Coronary artery (tissue), 2 donors: ENCODE measurements at regions not wholly inside any gene's neighbourhood (a gene's known extent, or its start where the extent isn't known, plus 50 kb on each side); places are given as distances from the start of the nearest gene placed in this dataset.

Source experiments
- DNase-seq: peaks from one replicate; pipeline ENCODE4 v3.0.0-alpha.2; 2017; ENCODE audit warnings: low spot score
- H3K27ac ChIP-seq, 2 donors: fragments of 200-600 bp; sonication (generic); one replicate each; pipeline ENCODE4 v1.5.1; 2016 to 2019
- H3K4me3 ChIP-seq: fragments of 200-600 bp; sonication (generic); 2 replicates; pipeline ENCODE4 v1.5.1; 2016; ENCODE audit warnings: mild to moderate bottlenecking, moderate library complexity
- TF ChIP-seq, protein P1 (sequence below): fragments of 200-600 bp; sonication (generic); IDR thresholded peaks from one replicate; pipeline ENCODE4 v1.5.1; 2019; ENCODE audit warnings: antibody characterized with exemption

DNA sequence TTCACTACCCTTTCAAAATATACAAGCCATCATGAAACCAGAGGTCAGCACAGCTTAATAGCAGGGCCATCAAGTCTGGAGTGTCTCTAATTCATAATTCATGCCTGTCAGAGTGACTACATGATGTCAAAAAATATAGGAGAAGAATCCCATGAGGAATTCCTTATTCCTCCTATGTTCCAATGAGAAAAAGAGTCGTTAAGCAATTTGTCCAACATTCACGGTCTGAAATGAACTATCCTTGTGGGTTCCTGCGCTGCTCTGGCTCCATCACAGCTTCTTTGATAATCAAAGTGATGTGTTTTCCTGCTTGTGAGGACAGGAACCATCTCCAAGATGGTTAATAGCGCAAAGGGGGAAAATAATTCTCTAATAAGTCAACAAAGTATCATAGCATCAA lies 560.4 kb upstream of the KLHL29 start:
- TF ChIP-seq, protein P1, sequence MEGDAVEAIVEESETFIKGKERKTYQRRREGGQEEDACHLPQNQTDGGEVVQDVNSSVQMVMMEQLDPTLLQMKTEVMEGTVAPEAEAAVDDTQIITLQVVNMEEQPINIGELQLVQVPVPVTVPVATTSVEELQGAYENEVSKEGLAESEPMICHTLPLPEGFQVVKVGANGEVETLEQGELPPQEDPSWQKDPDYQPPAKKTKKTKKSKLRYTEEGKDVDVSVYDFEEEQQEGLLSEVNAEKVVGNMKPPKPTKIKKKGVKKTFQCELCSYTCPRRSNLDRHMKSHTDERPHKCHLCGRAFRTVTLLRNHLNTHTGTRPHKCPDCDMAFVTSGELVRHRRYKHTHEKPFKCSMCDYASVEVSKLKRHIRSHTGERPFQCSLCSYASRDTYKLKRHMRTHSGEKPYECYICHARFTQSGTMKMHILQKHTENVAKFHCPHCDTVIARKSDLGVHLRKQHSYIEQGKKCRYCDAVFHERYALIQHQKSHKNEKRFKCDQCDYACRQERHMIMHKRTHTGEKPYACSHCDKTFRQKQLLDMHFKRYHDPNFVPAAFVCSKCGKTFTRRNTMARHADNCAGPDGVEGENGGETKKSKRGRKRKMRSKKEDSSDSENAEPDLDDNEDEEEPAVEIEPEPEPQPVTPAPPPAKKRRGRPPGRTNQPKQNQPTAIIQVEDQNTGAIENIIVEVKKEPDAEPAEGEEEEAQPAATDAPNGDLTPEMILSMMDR: no peak
- DNase-seq: no peak
- Histone ChIP-seq H3K27ac (no peak overlapping the region), H3K4me3 (no peak overlapping the region)

DNA sequence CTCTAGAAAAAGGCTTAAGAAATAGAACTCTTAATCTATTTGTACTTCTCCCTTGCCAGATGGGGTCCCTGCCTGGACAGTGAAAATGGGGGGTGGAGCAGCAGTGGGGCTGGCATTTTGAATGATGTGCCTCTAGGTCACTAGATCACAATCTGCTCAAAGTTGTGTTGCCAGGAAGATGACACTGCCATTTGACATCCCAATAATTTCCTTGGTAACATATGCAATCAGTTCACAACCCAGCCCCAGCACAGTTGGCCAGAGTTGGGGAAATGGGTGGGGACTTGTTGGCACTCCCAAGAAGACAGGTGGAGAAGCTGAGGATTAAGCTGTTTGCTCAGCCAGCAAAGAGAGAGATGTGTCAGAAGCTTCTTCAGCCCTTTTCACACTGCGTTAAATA lies 558.3 kb upstream of the KLHL29 start:
- Histone ChIP-seq H3K4me3 (no peak overlapping the region), H3K27ac (no peak overlapping the region)
- DNase-seq: no peak
- TF ChIP-seq, protein P1: no peak

DNA sequence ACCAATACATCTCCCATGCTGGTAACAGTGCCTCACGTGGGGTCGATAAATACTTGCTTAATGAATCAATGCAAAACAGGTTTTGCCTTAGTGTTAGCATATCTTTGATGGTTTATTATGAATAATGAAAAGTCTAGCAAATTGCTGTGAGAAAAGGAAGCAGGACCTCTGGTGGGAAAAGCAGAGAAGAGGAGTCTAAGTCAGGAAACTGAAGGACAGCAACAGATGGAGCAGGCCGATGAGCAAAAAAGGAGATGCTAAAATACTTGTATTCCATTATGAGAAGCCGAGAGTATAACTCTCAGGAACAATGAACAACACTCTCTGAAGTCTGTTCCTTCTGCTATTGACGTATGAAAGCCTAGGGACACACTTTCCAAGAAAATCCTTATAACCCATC lies 555.2 kb upstream of the KLHL29 start:
- DNase-seq: no peak
- H3K4me3 ChIP-seq: no peak overlapping the region
- H3K27ac ChIP-seq: no peak overlapping the region
- TF ChIP-seq, protein P1: no peak

DNA sequence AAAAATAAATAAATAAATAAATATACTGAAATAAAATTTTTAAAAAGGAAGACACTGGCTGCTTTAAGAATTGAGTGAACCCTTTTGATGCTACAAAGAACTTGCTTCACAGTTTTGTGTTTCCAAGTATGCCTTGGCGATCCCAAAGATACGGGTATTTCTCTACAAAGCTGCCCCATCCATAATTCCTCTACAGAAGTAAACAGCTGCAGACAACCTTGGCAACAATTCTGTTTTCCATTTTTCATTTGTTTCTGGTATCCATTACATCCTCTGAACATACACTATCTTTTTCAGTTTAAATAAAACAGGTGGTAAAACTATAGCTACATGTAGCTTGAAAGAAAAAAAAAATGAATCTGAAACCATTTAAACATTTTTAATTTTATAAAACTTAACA lies 552.8 kb upstream of the KLHL29 start:
- Histone ChIP-seq H3K27ac (no peak overlapping the region), H3K4me3 (no peak overlapping the region)
- no peak for DNase-seq
- TF ChIP-seq, protein P1: no peak

DNA sequence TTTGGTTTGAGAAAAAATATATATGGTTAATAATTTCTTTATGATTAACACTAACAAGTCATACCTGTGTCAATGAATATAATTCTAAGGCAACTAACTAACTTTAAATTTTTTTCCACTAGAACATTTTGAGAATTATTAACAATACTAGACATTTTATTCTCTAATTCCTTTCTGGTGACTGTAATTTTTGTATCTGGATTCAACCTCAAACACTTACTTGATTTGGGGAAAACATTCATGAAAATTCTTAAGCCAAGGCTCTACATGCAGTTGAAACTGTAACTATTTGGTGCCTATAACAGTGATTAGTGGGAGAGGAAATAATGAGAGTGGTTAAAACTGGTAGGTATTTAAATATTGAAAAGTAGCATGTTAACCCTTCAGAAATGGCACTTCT lies 546.5 kb upstream of the KLHL29 start:
- H3K27ac ChIP-seq: no peak overlapping the region
- DNase-seq: no peak
- H3K4me3 ChIP-seq: no peak overlapping the region
- TF ChIP-seq, protein P1: no peak

DNA sequence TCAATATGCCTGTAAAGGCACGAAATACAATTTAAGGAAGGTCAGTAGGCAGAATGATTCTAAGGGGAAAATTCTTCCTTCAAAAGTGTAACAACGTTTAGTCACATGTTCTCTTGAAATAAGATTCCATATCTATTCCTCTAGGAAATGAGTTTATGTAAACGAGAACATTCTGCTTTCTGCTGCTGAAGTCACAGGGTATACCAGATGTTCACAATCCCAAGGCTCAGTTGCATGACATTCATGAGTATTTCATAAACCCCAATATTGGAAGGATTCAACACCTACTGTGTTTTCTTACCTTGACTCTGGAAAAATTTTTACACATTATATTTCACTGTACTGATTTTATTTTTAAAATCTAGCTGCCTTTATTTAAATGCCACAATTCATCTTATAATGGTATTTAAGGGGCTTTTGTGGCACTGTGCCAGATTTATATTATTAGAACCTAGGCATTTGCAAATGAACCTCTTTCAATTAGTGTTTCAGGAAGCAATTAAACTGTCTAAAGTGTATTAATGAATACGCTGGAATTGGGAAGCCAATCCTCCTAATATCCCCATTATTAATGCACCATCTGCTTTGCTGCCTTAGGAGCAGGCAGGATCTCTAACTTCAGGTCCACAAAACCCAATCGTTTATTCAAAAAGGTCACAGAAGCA lies 542.6 kb upstream of the KLHL29 start:
- no peak overlapping the region for H3K27ac ChIP-seq
- no peak for DNase-seq
- no peak overlapping the region for H3K4me3 ChIP-seq
- TF ChIP-seq, protein P1: no peak

DNA sequence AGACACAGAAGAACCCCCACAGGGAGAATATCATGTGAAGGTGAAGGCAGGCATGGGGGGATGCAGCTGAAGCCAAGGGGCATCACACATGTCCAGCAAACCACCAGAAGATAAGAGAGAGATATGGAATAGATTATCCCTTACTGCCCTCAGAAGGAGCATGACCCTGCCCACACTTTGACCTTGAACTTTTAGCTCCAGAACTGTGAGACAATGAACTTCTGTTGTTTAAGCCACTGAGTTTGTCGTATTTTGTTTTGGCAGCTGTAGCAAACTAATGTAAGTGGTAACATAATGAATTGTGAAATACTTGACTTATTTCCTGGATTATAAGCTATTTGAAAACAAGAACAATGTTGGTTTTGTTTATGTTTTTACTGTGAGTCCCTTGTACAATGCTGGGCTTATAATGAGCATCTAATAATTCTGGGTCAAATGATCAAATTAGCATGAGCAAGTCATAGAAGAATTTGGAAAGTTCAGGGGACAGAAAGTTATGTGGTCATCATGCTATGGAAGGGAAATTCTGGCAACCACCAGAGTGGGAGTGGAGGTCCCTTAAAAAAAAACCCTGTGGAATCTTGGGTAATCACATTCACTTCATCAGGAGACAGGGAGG lies 541.0 kb upstream of the KLHL29 start:
- Histone ChIP-seq H3K4me3 (no peak overlapping the region), H3K27ac (no peak overlapping the region)
- no peak for DNase-seq
- TF ChIP-seq, protein P1: no peak
